ENCODE measurements at regions not wholly inside any gene's neighbourhood (a gene's known extent, or its start where the extent isn't known, plus 50 kb on each side); places are given as distances from the start of the nearest gene placed in this dataset.

GRCh38 chr13:64917566-64917965 is 2312.6 kb downstream of the PCDH9 start:
- DNase-seq (ENCODE audit: low read depth), result no peak

GRCh38 chr13:64912141-64912540 is 2318.0 kb downstream of the PCDH9 start:
- peak; percentile 45 for DNase-seq (ENCODE audit: low read depth)

GRCh38 chr13:64910096-64910495 is 2320.0 kb downstream of the PCDH9 start:
- DNase-seq (ENCODE audit: low read depth), result no peak

GRCh38 chr13:64909184-64909583 is 2321.0 kb downstream of the PCDH9 start:
- no peak for DNase-seq (ENCODE audit: low read depth)

GRCh38 chr13:64900039-64900438 is 2330.1 kb downstream of the PCDH9 start:
- no peak for DNase-seq (ENCODE audit: low read depth)

- DNase-seq (ENCODE audit: low read depth), result no peak
Observed at GRCh38 chr13:64884976-64885375, 2345.2 kb downstream of the PCDH9 start.

- DNase-seq (ENCODE audit: low read depth), result no peak
Observed at GRCh38 chr13:64877176-64877575, 2353.0 kb downstream of the PCDH9 start.

GRCh38 chr13:64871742-64872141 is 2358.4 kb downstream of the PCDH9 start:
- no peak for DNase-seq (ENCODE audit: low read depth)

- no peak for DNase-seq (ENCODE audit: low read depth)
Observed at GRCh38 chr13:64869539-64869938, 2360.6 kb downstream of the PCDH9 start.

- no peak for DNase-seq (ENCODE audit: low read depth)
Observed at GRCh38 chr13:64867856-64868255, 2362.3 kb downstream of the PCDH9 start.

- DNase-seq (ENCODE audit: low read depth), result no peak
Observed at GRCh38 chr13:64866331-64866730, 2363.8 kb downstream of the PCDH9 start.

- DNase-seq (ENCODE audit: low read depth), result peak; percentile 2
Observed at GRCh38 chr13:64855506-64855905, 2374.6 kb downstream of the PCDH9 start.

GRCh38 chr13:64850017-64850416 is 2380.1 kb downstream of the PCDH9 start:
- no peak for DNase-seq (ENCODE audit: low read depth)

- DNase-seq (ENCODE audit: low read depth), result no peak
Observed at GRCh38 chr13:64849196-64849595, 2380.9 kb downstream of the PCDH9 start.

- DNase-seq (ENCODE audit: low read depth), result no peak
Observed at GRCh38 chr13:64847767-64848166, 2382.4 kb downstream of the PCDH9 start.

- no peak for DNase-seq (ENCODE audit: low read depth)
Observed at GRCh38 chr13:64845110-64845509, 2385.0 kb downstream of the PCDH9 start.

- DNase-seq (ENCODE audit: low read depth), result no peak
Observed at GRCh38 chr13:64819081-64819480, 2411.1 kb downstream of the PCDH9 start.

GRCh38 chr13:64817691-64818090 is 2412.4 kb downstream of the PCDH9 start:
- DNase-seq (ENCODE audit: low read depth), result no peak

- DNase-seq (ENCODE audit: low read depth), result peak; percentile 2
Observed at GRCh38 chr13:64810750-64811149, 2419.4 kb downstream of the PCDH9 start.

GRCh38 chr13:64808704-64809103 is 2421.4 kb downstream of the PCDH9 start:
- no peak for DNase-seq (ENCODE audit: low read depth)

- no peak for DNase-seq (ENCODE audit: low read depth)
Observed at GRCh38 chr13:64801768-64802167, 2428.4 kb downstream of the PCDH9 start.

- no peak for DNase-seq (ENCODE audit: low read depth)
Observed at GRCh38 chr13:64798422-64798821, 2431.7 kb downstream of the PCDH9 start.

GRCh38 chr13:64793592-64793991 is 2436.5 kb downstream of the PCDH9 start:
- DNase-seq (ENCODE audit: low read depth), result no peak

GRCh38 chr13:64793131-64793530 is 2437.0 kb downstream of the PCDH9 start:
- no peak for DNase-seq (ENCODE audit: low read depth)

- DNase-seq (ENCODE audit: low read depth), result no peak
Observed at GRCh38 chr13:64791373-64791772, 2438.8 kb downstream of the PCDH9 start.
